A549 (cell line): ENCODE measurements at regions not wholly inside any gene's neighbourhood (a gene's known extent, or its start where the extent isn't known, plus 50 kb on each side); places are given as distances from the start of the nearest gene placed in this dataset.

ENCODE experiments used
- CHD2 ChIP-seq: fragments of 150-350 bp; IDR thresholded peaks from 2 replicates; pipeline ENCODE4 v1.6.1; 2014; ENCODE audit warnings: low read length; ENCODE audit not compliant: partially characterized antibody
- HDAC2 ChIP-seq: fragments of 200-600 bp; sonication (generic); IDR thresholded peaks from 2 replicates; pipeline ENCODE4 v1.6.1; 2016
- POLR2A ChIP-seq: IDR thresholded peaks from 2 replicates; pipeline ENCODE4 v1.6.1; 2012; ENCODE audit warnings: mild to moderate bottlenecking, low read length
- RAD21 ChIP-seq, 2 experiments: fragments of >200 bp in 1 of 2; sonication (Bioruptor Twin) in 1 of 2; formaldehyde crosslinking in 1 of 2; IDR thresholded peaks in 1 of 2; conservative IDR thresholded peaks in 1 of 2; 2 replicates in 1 of 2; 3 replicates in 1 of 2; pipeline ENCODE4 v1.6.1; 2012 to 2018; ENCODE audit warnings: inconsistent platforms in 1 of 2
- SMC3 ChIP-seq: fragments of >200 bp; sonication (Bioruptor Twin); formaldehyde crosslinking; IDR thresholded peaks from 3 replicates; pipeline ENCODE4 v1.6.1; 2018; ENCODE audit warnings: inconsistent platforms
- ZC3H11A ChIP-seq: fragments of 450-650 bp; IDR thresholded peaks from 2 replicates; pipeline ENCODE4 v1.6.1; 2014; ENCODE audit warnings: antibody characterized with exemption, mild to moderate bottlenecking
- ZNF302 ChIP-seq: fragments of 250-450 bp; sonication (Bioruptor Pico); IDR thresholded peaks from 2 replicates; pipeline ENCODE4 v1.9.0; 2021; ENCODE audit warnings: inconsistent platforms, mild to moderate bottlenecking, moderate library complexity
- TF ChIP-seq, protein P1 (sequence below): fragments of >200 bp; sonication (Bioruptor Twin); formaldehyde crosslinking; IDR thresholded peaks from 3 replicates; pipeline ENCODE4 v1.5.1; 2016
- TF ChIP-seq, protein P2 (sequence below): IDR thresholded peaks from 2 replicates; pipeline ENCODE4 v1.6.1; 2012

DNA sequence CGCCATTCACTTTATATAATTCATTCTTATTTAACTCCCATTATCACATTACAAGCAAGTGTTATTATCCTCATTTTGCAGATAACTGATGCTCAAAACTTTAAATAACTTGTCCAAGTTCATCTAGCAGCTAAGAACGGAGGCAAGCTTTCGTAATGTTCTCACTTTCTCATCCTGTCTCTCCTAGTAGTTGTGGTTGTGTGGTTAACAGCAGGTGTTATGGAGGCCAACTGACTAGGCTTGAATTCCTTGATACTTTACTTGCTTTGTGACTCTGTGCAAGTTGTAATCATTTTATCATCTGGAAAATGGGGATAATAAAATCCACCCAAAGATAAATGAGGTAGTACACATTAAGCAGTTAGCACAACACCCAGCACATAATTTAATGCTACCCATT, 109.9 kb upstream of the PTPN13 start:
- no peak for TF ChIP-seq POLR2A
- no peak for TF ChIP-seq CHD2
- no peak for TF ChIP-seq ZNF302 (CRISPR knock-in tag)
- TF ChIP-seq, protein P1, sequence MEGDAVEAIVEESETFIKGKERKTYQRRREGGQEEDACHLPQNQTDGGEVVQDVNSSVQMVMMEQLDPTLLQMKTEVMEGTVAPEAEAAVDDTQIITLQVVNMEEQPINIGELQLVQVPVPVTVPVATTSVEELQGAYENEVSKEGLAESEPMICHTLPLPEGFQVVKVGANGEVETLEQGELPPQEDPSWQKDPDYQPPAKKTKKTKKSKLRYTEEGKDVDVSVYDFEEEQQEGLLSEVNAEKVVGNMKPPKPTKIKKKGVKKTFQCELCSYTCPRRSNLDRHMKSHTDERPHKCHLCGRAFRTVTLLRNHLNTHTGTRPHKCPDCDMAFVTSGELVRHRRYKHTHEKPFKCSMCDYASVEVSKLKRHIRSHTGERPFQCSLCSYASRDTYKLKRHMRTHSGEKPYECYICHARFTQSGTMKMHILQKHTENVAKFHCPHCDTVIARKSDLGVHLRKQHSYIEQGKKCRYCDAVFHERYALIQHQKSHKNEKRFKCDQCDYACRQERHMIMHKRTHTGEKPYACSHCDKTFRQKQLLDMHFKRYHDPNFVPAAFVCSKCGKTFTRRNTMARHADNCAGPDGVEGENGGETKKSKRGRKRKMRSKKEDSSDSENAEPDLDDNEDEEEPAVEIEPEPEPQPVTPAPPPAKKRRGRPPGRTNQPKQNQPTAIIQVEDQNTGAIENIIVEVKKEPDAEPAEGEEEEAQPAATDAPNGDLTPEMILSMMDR = no peak
- TF ChIP-seq RAD21 (conservative IDR thresholded peaks at IDR 0.05 in 1 of 2, IDR thresholded peaks at IDR 0.05 in 1 of 2) = no peak
- TF ChIP-seq HDAC2 = no peak
- TF ChIP-seq SMC3 = no peak
- TF ChIP-seq, protein P2, sequence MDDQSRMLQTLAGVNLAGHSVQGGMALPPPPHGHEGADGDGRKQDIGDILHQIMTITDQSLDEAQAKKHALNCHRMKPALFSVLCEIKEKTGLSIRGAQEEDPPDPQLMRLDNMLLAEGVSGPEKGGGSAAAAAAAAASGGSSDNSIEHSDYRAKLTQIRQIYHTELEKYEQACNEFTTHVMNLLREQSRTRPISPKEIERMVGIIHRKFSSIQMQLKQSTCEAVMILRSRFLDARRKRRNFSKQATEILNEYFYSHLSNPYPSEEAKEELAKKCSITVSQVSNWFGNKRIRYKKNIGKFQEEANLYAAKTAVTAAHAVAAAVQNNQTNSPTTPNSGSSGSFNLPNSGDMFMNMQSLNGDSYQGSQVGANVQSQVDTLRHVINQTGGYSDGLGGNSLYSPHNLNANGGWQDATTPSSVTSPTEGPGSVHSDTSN = no peak
- no peak for TF ChIP-seq ZC3H11A
